Suprapubic skin (tissue), 4 donors: ENCODE measurements at regions not wholly inside any gene's neighbourhood (a gene's known extent, or its start where the extent isn't known, plus 50 kb on each side); places are given as distances from the start of the nearest gene placed in this dataset.
"Not testable (repeated sequence)": the region's sequence is repeated elsewhere in the genome, so short reads cannot be mapped to it uniquely, and the experiment has no call there.

ENCODE experiments used
- DNase-seq, 2 donors: peaks; one replicate each; pipeline ENCODE4 v3.0.0-alpha.2; 2019; ENCODE audit warnings: low spot score in 2 of 2
- H3K27ac ChIP-seq: fragments of 200-600 bp; sonication (generic); one replicate; pipeline ENCODE4 v1.5.1; 2019
- H3K27me3 ChIP-seq: fragments of 200-600 bp; sonication (generic); one replicate; pipeline ENCODE4 v1.5.1; 2019
- H3K36me3 ChIP-seq: fragments of 200-600 bp; sonication (generic); one replicate; pipeline ENCODE4 v1.5.1; 2019
- H3K4me1 ChIP-seq: fragments of 200-600 bp; sonication (generic); one replicate; pipeline ENCODE4 v1.5.1; 2019
- H3K4me3 ChIP-seq: fragments of 200-600 bp; sonication (generic); one replicate; pipeline ENCODE4 v1.5.1; 2019; ENCODE audit warnings: mild to moderate bottlenecking
- H3K9me3 ChIP-seq: fragments of 200-600 bp; sonication (generic); one replicate; pipeline ENCODE4 v1.5.1; 2019
- EP300 ChIP-seq: sonication (generic); formaldehyde crosslinking; IDR thresholded peaks from one replicate; pipeline ENCODE4 v1.6.1; 2017; ENCODE audit warnings: antibody characterized with exemption
- POLR2A ChIP-seq, 2 donors: fragments of 450-650 bp; IDR thresholded peaks; one replicate each; pipeline ENCODE4 v1.6.1; 2017; ENCODE audit warnings: antibody characterized with exemption in 2 of 2, mild to moderate bottlenecking in 2 of 2, moderate library complexity in 2 of 2
- POLR2AphosphoS5 ChIP-seq, 3 donors: sonication (generic); formaldehyde crosslinking; IDR thresholded peaks; one replicate each; pipeline ENCODE4 v1.6.1; 2017; ENCODE audit warnings: antibody characterized with exemption in 3 of 3
- WGBS: methylation state at CpG from one replicate; pipeline ENCODE4 v1.1.5; 2018; 5-methylcytosine and 5-hydroxymethylcytosine counted together
- TF ChIP-seq, protein P1 (sequence below), 2 donors: fragments of 200-600 bp in 1 of 2; fragments of 450-650 bp in 1 of 2; sonication (generic) in 1 of 2; IDR thresholded peaks; one replicate each; pipeline ENCODE4 v1.5.1; 2016 to 2019; ENCODE audit warnings: antibody characterized with exemption in 2 of 2, mild to moderate bottlenecking in 1 of 2, moderate library complexity in 1 of 2

DNA sequence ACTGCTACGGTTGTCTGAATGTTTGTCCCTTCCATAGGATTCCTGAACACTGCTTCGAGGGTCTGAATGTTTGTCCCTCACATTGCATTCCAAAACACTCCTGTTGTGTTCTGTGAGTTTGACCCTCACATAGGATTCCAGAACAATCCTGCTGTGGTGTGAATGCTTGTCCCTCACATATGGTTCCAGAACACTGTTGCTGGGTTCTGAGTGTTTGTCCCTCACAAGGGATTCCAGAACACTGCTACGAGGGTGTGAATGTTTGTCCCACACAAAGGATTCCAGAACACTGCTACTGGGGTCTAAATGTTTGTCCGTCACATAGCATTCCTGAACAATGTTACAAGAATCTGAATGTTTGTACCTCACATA is 201.2 kb downstream of the FOXD4L6 start:
- 69% methylated on average over 4 of the region's 4 CpGs for WGBS
- Histone ChIP-seq H3K4me3 (no peak overlapping the region), H3K27ac (no peak overlapping the region), H3K27me3 (no peaks in the 10 kb centered on the region), H3K36me3 (no peaks in the 10 kb centered on the region), H3K4me1 (no peaks in the 10 kb centered on the region), H3K9me3 (peaks cover 78% of the 10 kb centered on the region)
- TF ChIP-seq, protein P1, sequence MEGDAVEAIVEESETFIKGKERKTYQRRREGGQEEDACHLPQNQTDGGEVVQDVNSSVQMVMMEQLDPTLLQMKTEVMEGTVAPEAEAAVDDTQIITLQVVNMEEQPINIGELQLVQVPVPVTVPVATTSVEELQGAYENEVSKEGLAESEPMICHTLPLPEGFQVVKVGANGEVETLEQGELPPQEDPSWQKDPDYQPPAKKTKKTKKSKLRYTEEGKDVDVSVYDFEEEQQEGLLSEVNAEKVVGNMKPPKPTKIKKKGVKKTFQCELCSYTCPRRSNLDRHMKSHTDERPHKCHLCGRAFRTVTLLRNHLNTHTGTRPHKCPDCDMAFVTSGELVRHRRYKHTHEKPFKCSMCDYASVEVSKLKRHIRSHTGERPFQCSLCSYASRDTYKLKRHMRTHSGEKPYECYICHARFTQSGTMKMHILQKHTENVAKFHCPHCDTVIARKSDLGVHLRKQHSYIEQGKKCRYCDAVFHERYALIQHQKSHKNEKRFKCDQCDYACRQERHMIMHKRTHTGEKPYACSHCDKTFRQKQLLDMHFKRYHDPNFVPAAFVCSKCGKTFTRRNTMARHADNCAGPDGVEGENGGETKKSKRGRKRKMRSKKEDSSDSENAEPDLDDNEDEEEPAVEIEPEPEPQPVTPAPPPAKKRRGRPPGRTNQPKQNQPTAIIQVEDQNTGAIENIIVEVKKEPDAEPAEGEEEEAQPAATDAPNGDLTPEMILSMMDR (IDR thresholded peaks at IDR 0.05) = no peak
- TF ChIP-seq POLR2A (IDR thresholded peaks at IDR 0.05) = no peak
- no peak for TF ChIP-seq POLR2AphosphoS5 (IDR thresholded peaks at IDR 0.05)
- no peak for TF ChIP-seq EP300
- no peak for DNase-seq

DNA sequence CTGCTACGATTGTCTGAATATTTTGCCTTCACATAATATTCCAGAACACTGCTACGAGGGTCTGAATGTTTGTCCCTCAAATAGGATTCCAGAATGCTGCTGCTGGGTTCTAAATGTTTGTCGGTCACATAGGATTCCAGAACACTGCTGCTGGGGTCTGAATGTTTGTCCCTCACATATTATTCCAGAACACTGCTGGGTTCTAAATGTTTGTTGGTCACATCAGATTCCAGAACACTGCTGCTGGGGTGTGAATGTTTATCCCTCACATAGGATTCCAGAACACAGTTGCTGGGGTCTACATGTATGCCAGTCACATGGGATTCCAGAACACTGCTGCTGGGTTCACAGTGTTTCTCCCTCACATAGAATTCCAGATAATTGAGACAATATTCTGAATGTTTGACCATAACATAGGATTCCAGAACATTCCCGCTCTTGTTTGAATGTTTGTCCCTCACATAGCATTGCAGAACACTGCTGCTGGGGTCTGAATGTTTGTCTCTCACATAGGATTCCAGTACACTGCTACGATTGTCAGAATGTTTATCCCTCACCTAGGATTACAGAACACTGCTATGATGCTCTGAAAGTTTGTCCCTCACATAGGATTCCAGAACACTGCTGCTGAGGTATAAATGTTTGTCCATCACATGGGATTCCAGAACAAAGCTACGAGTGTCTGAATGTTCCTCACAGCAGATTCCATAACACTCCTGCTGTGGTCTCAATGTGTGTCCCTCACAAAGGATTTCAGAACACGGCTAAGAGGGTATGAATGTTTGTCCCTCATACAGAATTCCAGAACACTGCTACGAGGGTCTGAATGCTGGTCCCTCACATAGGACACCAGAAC is 201.8 kb downstream of the FOXD4L6 start:
- TF ChIP-seq, protein P1 (IDR thresholded peaks at IDR 0.05) = no peak
- TF ChIP-seq POLR2AphosphoS5 (IDR thresholded peaks at IDR 0.05) (no peak), EP300 (no peak), POLR2A (IDR thresholded peaks at IDR 0.05) (no peak)
- WGBS = 69% methylated on average over 8 of the region's 8 CpGs
- no peaks in the 10 kb centered on the region for H3K4me1 ChIP-seq
- H3K9me3 ChIP-seq = peaks cover 83% of the 10 kb centered on the region
- H3K27ac ChIP-seq = no peak overlapping the region
- no peaks in the 10 kb centered on the region for H3K36me3 ChIP-seq
- H3K4me3 ChIP-seq = no peak overlapping the region
- DNase-seq = no peak
- H3K27me3 ChIP-seq = no peaks in the 10 kb centered on the region

DNA sequence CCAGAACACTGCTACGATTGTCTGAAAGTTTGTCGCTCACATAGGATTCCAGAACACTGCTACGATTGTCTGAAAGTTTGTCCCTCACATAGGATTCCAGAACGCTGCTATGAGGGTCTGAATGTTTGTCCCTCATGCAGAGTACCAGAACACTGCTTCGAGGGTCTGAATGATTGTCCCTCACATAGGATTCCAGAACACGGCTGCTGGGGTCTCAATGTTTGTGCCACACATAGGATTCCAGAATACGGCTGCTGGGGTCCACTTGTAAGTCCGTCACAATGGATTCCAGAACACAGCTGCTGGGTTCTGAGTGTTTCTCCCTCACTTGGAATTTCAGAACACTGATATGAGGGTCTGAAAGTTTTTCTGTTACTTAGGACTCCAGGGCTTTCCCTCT is 203.3 kb downstream of the FOXD4L6 start:
- H3K27me3 ChIP-seq = no peaks in the 10 kb centered on the region
- 74% methylated on average over 8 of the region's 8 CpGs for WGBS
- H3K27ac ChIP-seq = no peak overlapping the region
- no peaks in the 10 kb centered on the region for H3K4me1 ChIP-seq
- DNase-seq = no peak
- H3K36me3 ChIP-seq = no peaks in the 10 kb centered on the region
- H3K4me3 ChIP-seq = no peak overlapping the region
- peaks cover 73% of the 10 kb centered on the region for H3K9me3 ChIP-seq
- TF ChIP-seq EP300 = no peak
- TF ChIP-seq POLR2AphosphoS5 (IDR thresholded peaks at IDR 0.05) = no peak
- no peak for TF ChIP-seq POLR2A (IDR thresholded peaks at IDR 0.05)
- TF ChIP-seq, protein P1 (IDR thresholded peaks at IDR 0.05) = no peak

DNA sequence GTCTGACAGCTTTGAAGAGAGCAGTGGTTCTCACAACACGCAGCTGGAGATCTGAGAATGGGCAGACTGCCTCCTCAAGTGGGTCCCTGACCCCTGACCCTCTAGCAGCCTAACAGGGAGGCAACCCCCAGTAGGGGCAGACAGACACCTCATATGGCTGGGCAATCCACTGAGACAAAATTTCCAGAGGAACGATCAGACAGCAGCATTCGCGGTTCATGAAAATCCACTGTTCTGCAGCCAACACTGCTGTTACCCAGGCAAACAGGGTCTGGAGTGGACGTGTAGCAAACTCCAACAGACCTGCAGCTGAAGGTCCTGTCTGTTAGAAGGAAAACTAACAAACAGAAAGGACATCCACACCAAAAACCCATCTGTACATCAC is 212.1 kb downstream of the FOXD4L6 start:
- H3K27me3 ChIP-seq, DNase-seq, H3K4me1 ChIP-seq, H3K36me3 ChIP-seq, H3K27ac ChIP-seq, H3K4me3 ChIP-seq: not testable (repeated sequence)
- H3K9me3 ChIP-seq = peaks cover 72% of the 10 kb centered on the region
- WGBS = 73% methylated on average over 5 of the region's 5 CpGs

DNA sequence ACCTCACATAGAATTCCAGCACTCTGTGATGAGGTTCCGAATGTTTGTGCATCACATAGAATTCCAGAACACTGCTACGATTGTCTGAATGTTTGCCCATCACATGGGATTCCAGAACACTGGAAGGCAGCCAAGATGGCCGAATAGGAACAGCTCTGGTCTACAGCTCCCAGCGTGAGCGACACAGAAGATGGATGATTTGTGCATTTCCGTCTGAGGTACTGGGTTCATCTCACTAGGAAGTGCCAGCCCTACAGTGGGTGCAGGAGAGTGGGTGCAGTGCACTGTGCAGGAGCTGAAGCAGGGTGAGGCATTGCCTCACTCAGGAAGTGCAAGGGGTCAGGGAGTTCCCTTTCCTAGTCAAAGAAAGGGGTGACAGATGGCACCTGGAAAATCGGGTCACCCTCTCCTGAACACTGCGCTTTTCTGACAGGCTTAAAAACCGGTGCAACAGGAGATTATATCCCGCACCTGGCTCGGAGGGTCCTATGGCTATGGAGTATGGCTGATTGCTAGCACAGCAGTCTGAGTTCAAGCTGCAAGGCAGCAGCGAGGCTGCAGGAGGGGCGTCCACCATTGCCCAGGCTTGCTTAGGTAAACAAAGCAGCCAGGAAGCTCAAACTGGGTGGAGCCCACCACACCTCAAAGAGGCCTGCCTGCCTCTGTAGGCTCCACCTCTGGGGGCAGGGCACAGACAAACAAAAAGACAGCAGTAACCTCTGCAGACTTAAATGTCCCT is 212.7 kb downstream of the FOXD4L6 start:
- DNase-seq, H3K36me3 ChIP-seq, H3K4me3 ChIP-seq, H3K27me3 ChIP-seq, H3K4me1 ChIP-seq, H3K27ac ChIP-seq: not testable (repeated sequence)
- WGBS = 86% methylated on average over 13 of the region's 13 CpGs
- H3K9me3 ChIP-seq = peaks cover 78% of the 10 kb centered on the region

DNA sequence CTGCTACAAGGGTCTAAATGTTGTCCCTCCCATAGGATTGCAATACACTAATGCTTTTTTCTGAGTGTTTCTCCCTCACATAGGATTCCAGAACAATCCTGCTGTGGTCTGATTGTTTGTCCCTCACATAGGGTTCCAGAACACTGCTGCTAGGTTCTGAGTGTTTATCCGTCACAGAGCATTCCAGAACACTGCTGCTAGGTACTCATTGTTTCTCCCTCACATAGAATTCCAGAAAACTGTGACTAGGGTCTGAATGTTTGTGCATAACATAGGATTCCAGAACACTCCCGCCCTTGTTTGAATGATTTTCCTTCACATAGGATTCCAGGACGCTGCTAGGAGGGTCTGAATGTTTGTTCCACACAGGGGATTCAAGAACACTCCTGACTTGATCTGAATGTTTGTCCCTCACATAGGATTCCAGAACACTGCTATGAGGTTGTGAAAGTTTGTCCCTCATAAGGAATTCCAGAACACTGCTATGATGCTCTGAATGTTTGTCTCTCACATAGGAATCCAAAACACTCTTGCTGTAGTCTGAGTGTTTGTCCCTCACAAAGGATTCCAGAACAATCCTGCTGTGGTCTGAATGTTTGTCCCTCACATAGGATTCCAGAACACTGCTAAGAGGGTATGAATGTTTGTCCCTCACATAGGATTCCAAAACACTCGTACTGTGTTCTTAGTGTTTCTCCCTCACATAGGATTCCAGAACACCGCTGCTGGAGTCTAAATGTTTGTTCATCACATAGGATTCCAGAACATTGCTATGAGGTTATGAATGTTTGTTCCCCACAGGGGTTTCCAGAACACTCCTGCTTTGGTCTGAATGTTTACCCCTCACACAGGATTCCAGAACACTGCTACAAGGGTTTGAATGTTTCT is 213.5 kb downstream of the FOXD4L6 start:
- H3K9me3 ChIP-seq = peaks cover 84% of the 10 kb centered on the region
- 61% methylated on average over 5 of the region's 5 CpGs for WGBS

More for the DNA sequence above, 213.5 kb downstream of the FOXD4L6 start:
- TF ChIP-seq EP300 (no peak), POLR2A (IDR thresholded peaks at IDR 0.05) (no peak), POLR2AphosphoS5 (IDR thresholded peaks at IDR 0.05) (no peak)
- TF ChIP-seq, protein P1 (IDR thresholded peaks at IDR 0.05) = no peak
- no peak overlapping the region for H3K27ac ChIP-seq
- no peaks in the 10 kb centered on the region for H3K36me3 ChIP-seq
- H3K4me3 ChIP-seq = no peak overlapping the region
- H3K4me1 ChIP-seq = no peaks in the 10 kb centered on the region
- no peaks in the 10 kb centered on the region for H3K27me3 ChIP-seq
- no peak for DNase-seq
